KMS-11 (cell line): ENCODE measurements at regions not wholly inside any gene's neighbourhood (a gene's known extent, or its start where the extent isn't known, plus 50 kb on each side); places are given as distances from the start of the nearest gene placed in this dataset.

Experiments used
- H2AFZ ChIP-seq: fragments of 200-600 bp; sonication (generic); 2 replicates; pipeline ENCODE4 v1.6.1; 2016; ENCODE audit warnings: antibody characterized with exemption, mixed run types, low read depth
- H3K27ac ChIP-seq: fragments of 200-600 bp; sonication (generic); 2 replicates; pipeline ENCODE4 v1.6.1; 2016; ENCODE audit warnings: mild to moderate bottlenecking, mixed run types
- H3K27me3 ChIP-seq: fragments of 200-600 bp; sonication (generic); 2 replicates; pipeline ENCODE4 v1.6.1; 2017; ENCODE audit warnings: mild to moderate bottlenecking, low read depth, mixed run types, moderate library complexity; ENCODE audit not compliant: insufficient read depth
- H3K36me3 ChIP-seq: fragments of 200-600 bp; sonication (generic); 2 replicates; pipeline ENCODE4 v1.6.1; 2017; ENCODE audit warnings: mild to moderate bottlenecking, mixed run types; ENCODE audit not compliant: insufficient read depth
- H3K4me1 ChIP-seq: fragments of 200-600 bp; sonication (generic); 2 replicates; pipeline ENCODE4 v1.6.1; 2016; ENCODE audit warnings: mild to moderate bottlenecking, low read depth, mixed run types; ENCODE audit not compliant: poor library complexity, severe bottlenecking
- H3K4me2 ChIP-seq: fragments of 200-600 bp; sonication (generic); 2 replicates; pipeline ENCODE4 v1.7.0; 2016; ENCODE audit warnings: mild to moderate bottlenecking, mixed run types
- H3K4me3 ChIP-seq: fragments of 200-600 bp; sonication (generic); IDR thresholded peaks from 2 replicates; pipeline ENCODE4 v1.6.1; 2017; ENCODE audit warnings: low read depth, low read length, mixed read lengths; ENCODE audit not compliant: insufficient read depth
- H3K79me2 ChIP-seq: fragments of 200-600 bp; sonication (generic); 2 replicates; pipeline ENCODE4 v1.6.1; 2016; ENCODE audit warnings: low read depth, mixed run types; ENCODE audit not compliant: insufficient read depth
- H3K9ac ChIP-seq: fragments of 200-600 bp; sonication (generic); 2 replicates; pipeline ENCODE4 v1.6.1; 2016; ENCODE audit warnings: mild to moderate bottlenecking, mixed run types
- H4K20me1 ChIP-seq: fragments of 200-600 bp; sonication (generic); 2 replicates; pipeline ENCODE4 v1.6.1; 2016; ENCODE audit warnings: mild to moderate bottlenecking, mixed run types; ENCODE audit not compliant: insufficient read depth
- CTCF ChIP-seq: fragments of 200-600 bp; sonication (generic); conservative IDR thresholded peaks from 2 replicates; pipeline ENCODE4 v1.6.1; 2017; ENCODE audit warnings: low read depth, mild to moderate bottlenecking, antibody characterized with exemption, low read length, moderate library complexity, mixed read lengths

GRCh38 chr12:124115496-124115895 is 142.5 kb downstream of the ZNF664 start:
- H4K20me1 ChIP-seq = no peaks in the 10 kb centered on the region
- no peaks in the 10 kb centered on the region for H3K27me3 ChIP-seq
- TF ChIP-seq CTCF = no peak
- H2AFZ ChIP-seq = no peak overlapping the region
- H3K4me1 ChIP-seq = no peaks in the 10 kb centered on the region
- no peak overlapping the region for H3K4me2 ChIP-seq
- H3K9ac ChIP-seq = no peak overlapping the region
- no peak overlapping the region for H3K27ac ChIP-seq
- H3K4me3 ChIP-seq = no peak overlapping the region
- H3K36me3 ChIP-seq = no peaks in the 10 kb centered on the region
- H3K79me2 ChIP-seq = no peaks in the 10 kb centered on the region

- TF ChIP-seq CTCF = no peak
- Histone ChIP-seq H3K4me1 (no peaks in the 10 kb centered on the region), H4K20me1 (no peaks in the 10 kb centered on the region), H3K4me3 (no peak overlapping the region), H3K9ac (no peak overlapping the region), H3K79me2 (no peaks in the 10 kb centered on the region), H3K27me3 (no peaks in the 10 kb centered on the region), H3K36me3 (no peaks in the 10 kb centered on the region), H2AFZ (no peak overlapping the region), H3K4me2 (no peak overlapping the region), H3K27ac (no peak overlapping the region)
Measured at GRCh38 chr12:124115976-124116690, 143.1 kb downstream of the ZNF664 start.

GRCh38 chr12:124120739-124121138 is 147.7 kb downstream of the ZNF664 start:
- H3K36me3 ChIP-seq = no peaks in the 10 kb centered on the region
- no peak overlapping the region for H2AFZ ChIP-seq
- no peak overlapping the region for H3K4me2 ChIP-seq
- TF ChIP-seq CTCF = no peak
- no peak overlapping the region for H3K27ac ChIP-seq
- no peaks in the 10 kb centered on the region for H3K4me1 ChIP-seq
- H3K79me2 ChIP-seq = no peaks in the 10 kb centered on the region
- no peak overlapping the region for H3K9ac ChIP-seq
- H3K4me3 ChIP-seq = no peak overlapping the region
- H3K27me3 ChIP-seq = no peaks in the 10 kb centered on the region
- H4K20me1 ChIP-seq = no peaks in the 10 kb centered on the region

GRCh38 chr12:124122722-124123121 is 149.7 kb downstream of the ZNF664 start:
- H3K9ac ChIP-seq = no peak overlapping the region
- H3K4me3 ChIP-seq = no peak overlapping the region
- no peaks in the 10 kb centered on the region for H3K36me3 ChIP-seq
- no peaks in the 10 kb centered on the region for H3K27me3 ChIP-seq
- TF ChIP-seq CTCF = no peak
- H4K20me1 ChIP-seq = no peaks in the 10 kb centered on the region
- H3K4me1 ChIP-seq = peaks cover 5% of the 10 kb centered on the region
- no peak overlapping the region for H2AFZ ChIP-seq
- no peaks in the 10 kb centered on the region for H3K79me2 ChIP-seq
- no peak overlapping the region for H3K4me2 ChIP-seq
- no peak overlapping the region for H3K27ac ChIP-seq
